Stimulated activated CD4-positive, alpha-beta T cell treated with anti-CD3 and anti-CD28 coated beads, TNF-alpha, amount 100 ng/mL, for 4 hours (primary cell): ENCODE measurements at regions not wholly inside any gene's neighbourhood (a gene's known extent, or its start where the extent isn't known, plus 50 kb on each side); places are given as distances from the start of the nearest gene placed in this dataset.

Source experiments
- DNase-seq, 3 experiments: peaks; one replicate each; pipeline ENCODE4 v3.0.0-alpha.2; 2020; ENCODE audit warnings: low read depth in 3 of 3

DNA sequence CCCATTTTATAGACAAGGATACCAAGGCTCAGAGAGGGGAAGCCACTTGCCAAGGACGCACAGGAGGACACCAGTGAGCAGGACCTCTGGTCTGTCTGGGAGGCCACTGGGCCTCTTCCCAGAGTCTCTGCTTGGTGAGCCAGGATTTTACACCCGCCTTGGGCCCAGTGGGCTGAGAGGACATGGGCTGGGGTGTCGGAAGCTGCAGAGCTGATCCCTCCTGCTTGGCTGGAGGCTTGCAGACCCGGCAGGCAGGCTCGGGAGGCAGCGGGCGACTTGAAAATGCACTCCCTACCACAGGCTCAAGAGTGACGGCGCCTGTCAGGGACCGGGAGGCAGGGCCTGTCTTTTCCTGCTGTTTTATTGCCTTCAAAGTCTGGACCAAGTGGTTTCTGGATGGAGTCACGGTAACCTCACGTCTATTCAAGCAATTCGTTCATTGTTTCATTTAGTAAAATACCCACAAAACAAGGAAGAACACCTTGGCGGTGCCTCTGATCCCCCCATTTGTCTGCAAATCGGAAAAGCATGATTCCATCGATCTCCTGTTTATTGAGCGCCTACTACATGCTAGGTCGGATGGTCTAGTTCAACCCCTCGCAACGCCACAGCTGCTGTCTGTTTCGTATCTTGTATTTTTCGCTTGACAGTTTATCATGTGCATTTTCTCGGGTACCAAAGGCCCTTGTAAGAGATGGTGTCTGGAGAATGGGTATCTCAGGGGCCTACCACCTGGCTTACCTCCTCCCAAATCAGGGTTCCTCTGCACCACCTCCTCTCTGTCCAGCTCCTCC, 108.1 kb upstream of the IER5L start:
- no peak for DNase-seq

- no peak for DNase-seq
Measured at GRCh38 chr9:129285382-129285781, 107.3 kb upstream of the IER5L start.

DNA sequence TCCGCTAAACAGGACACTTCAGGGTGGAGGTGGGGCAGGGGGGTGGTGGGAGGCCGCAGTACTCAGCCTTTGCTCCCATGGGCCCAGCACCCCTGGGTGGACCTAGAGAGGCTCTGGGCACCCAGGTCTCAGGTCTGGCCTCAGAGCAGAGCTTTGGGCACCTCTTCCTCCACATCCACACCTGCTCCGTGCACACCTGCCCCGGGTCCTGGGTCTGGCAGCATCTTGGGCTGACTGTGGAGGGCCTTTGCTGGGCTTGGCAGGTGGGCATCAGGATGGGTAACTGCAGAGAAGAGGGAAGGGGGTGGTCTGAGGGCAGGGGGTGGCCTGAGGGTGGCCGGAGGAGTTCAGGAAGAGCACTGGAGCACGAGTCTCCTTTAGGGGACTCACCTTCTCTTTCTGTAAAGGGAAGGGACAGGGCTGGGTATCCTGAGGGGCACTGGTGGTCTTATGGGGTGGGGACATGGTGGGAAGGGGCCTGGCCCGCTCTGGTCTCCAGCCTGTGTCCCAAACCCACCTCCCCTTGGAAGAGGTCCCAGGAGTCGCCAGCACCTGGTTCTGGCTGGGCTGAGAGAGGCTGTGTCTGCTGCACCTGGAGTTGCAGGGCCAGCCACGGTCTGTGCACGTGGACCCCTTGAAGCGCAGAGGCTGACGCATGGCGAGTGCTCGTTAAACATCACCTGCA, 106.7 kb upstream of the IER5L start:
- no peak for DNase-seq

DNA sequence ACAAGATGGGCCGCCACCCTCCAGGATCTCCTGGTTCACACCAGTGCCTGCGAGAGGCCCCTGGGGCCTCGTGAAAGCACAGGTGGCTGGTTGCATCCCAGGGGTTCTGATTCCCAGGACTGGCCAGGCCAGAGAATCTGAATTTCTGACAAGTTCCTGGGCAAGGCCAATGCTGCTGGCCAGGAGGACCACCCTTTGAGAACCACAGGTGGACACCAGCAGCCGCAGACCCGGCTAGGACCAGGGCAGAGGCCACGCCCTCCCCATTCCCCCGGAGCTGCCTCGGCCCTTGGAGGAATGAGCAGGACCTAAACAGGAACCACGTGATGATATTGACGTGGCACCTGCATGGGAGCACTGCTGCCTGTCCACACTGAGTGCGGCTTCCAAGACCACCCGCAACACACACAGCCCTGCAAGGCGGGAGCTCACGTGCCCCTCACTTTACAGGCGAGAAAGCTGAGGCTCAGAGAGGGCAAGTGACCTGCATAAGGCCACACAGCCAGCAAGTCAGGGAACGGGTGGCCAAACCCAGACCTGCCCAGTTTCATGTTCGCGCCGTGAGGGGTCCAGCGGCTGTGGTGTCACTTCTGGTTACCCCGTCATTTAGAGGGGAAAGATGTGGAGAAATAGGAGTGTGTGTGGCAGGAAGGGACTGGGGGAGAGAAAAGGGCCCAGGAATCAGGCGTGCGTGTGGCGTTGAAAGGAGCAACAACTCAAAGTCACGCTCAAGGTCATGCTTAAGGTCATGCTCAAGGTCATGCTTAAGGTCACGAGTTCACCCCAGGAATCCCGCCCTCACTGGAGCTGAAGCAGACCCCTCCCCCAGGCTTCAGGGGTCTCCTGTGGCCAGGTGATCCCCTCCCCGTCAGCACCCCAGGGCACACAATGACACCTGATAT, 105.9 kb upstream of the IER5L start:
- no peak for DNase-seq

DNA sequence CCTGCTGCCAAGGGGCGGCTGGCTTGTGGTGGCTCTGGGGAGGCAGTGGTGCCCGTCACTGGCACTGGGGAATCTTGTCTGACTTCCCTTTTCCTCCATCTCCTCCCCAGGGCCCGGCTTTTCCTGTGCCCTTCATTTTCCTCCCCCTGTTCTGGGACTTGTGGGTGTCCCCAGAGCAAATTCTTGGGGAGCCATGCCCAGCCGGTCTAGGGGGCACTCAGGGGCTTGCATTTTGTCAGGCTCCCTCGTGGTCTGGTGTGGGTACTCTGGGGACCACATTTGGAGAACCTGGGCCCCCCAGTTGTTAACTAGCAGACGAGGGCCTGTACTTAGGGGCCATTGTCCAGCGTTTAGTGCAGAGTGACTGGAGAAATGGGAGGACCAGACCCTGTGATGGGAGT, 105.2 kb upstream of the IER5L start:
- no peak for DNase-seq

GRCh38 chr9:129282731-129283211, 104.7 kb upstream of the IER5L start:
- DNase-seq = no peak

DNA sequence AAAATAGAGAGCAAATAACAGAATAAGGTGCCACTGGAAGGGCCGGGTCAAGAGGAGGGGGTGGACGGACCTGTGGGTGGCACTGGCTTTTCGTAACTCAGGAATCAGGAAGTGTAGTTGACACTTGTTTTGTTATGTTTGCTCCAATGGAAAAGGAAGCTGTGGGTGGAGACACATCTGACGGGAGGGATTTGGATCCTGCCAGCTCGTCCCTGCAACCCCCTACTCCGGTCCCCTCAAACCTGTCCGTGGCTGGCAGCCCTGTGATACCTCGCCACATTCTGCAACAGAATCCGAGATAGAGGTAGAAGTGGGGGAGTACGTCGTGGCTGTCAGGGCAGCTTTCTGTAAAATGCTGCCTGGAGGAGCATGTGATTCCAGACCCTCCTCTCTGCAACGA, 104.2 kb upstream of the IER5L start:
- DNase-seq = no peak

DNA sequence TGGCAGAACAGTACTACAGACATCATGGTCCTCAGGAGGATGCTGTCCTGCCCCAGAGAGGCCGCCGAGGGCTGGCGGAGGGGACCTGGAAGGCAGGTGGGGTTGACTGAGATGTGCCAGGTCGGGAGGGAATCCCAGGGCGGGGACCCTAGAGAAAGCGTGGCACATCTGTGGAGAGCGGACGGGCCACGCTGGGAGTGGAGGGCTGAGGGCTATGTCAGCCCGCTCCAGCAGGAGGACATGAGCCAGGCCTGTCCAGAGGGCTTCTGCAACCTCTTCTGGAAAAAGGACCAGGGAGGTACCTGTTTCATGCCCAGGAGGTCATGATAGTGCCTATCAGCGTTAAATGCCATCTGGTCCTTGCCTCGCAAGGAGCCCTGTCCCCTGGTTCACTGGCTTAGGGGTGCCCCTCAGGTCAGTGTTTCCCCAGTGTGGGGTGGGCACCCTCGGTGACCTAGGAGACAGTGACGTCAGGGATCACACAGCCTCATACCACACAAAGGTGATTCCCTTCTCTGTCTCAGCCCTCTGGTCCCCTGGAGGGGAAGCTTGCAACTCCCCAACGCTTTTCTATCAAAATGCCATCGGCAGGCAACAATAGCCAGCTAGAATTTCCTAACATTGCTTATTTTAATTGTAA, 103.6 kb upstream of the IER5L start:
- DNase-seq = no peak

- no peak for DNase-seq
Measured at GRCh38 chr9:129280623-129281271, 102.7 kb upstream of the IER5L start.

DNA sequence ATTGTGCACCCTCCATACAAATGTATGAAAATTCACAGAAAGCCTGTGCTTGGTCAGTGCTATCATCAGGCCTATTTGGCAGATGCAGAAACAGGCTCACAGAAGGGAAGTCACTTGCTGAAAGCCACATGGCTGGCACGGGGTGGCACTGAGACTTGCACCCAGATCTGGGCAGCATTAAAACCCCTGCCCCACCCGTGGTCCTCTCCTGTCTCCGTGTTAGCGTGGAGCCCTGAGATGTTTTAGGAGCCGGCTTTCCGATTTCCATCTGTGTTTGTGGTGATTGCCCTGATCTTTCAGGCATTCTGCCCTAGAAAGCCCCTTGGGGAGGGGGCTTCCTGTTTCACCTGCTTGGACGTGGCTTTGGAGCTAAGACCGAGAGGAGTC, 102.2 kb upstream of the IER5L start:
- DNase-seq = no peak

- DNase-seq = no peak
Measured at GRCh38 chr9:129278391-129279237, 100.6 kb upstream of the IER5L start.

GRCh38 chr9:129276486-129277230, 98.6 kb upstream of the IER5L start:
- DNase-seq = no peak

DNA sequence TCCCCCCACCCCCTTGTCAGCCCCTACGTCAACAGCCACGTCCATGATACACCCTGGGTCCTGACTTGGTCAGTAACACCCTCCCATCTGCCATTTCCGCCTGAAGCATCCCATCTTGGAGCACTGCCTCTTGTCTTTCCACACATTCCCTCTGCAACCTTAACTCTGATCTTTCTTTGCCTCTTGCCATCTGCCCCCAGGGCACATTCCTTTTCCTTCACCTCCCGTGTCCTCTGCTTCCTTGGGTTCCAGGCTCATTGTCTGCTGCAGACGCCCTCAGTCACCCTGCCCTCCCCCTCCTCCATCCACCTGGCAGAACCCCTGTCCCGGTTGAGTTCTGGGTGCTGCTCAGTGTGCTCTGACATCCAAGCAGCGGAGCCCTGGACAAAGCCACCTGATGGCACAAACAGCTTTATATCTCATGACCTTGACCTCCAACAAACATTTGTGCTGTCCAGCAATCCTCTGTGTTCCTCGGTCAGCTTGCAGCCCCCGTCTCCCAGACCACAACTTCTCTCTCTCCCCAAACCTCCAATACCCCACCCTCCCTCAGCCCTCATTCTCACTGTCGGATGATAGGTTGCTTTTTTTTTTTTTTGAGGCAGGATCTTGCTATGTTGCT, 97.7 kb upstream of the IER5L start:
- no peak for DNase-seq

GRCh38 chr9:129273941-129274684, 96.1 kb upstream of the IER5L start:
- no peak for DNase-seq

GRCh38 chr9:129273136-129273895, 95.3 kb upstream of the IER5L start:
- DNase-seq = no peak

- DNase-seq = no peak
Measured at GRCh38 chr9:129272348-129273025, 94.4 kb upstream of the IER5L start.

- DNase-seq = no peak
Measured at GRCh38 chr9:129270903-129271431, 92.9 kb upstream of the IER5L start.
